Activated CD4-positive, alpha-beta T cell treated with anti-CD3 and anti-CD28 coated beads for 36 hours (primary cell): ENCODE measurements at regions not wholly inside any gene's neighbourhood (a gene's known extent, or its start where the extent isn't known, plus 50 kb on each side); places are given as distances from the start of the nearest gene placed in this dataset.
"Not testable (repeated sequence)": the region's sequence is repeated elsewhere in the genome, so short reads cannot be mapped to it uniquely, and the experiment has no call there.

ENCODE experiments used
- ATAC-seq: fragments of 200-7000 bp; cut with Tn5 transposase; one replicate; pipeline ENCODE4 v1.10.0; 2021; ENCODE audit warnings: mild to moderate bottlenecking, moderate library complexity
- CTCF ChIA-PET: fragments of 350-600 bp; sonication (Branson Sonifier 250); formaldehyde crosslinking; loops from one replicate; lab custom pipeline; 2021; ENCODE audit warnings: antibody characterized with exemption; lab: Charles Lee
- POLR2A ChIA-PET: fragments of 350-600 bp; sonication (Branson Sonifier 250); formaldehyde crosslinking; loops from one replicate; lab custom pipeline; 2021; ENCODE audit warnings: antibody characterized with exemption, inconsistent platforms; lab: Charles Lee
- DNase-seq: peaks from one replicate; pipeline ENCODE4 v3.0.0-alpha.2; 2020
- H3K27ac Mint-ChIP-seq: one replicate; pipeline ENCODE4 v1.8.0; 2021; ENCODE audit warnings: mixed read lengths
- H3K27me3 Mint-ChIP-seq: one replicate; pipeline ENCODE4 v1.8.0; 2021; ENCODE audit warnings: mixed read lengths
- H3K36me3 Mint-ChIP-seq: one replicate; pipeline ENCODE4 v1.8.0; 2021; ENCODE audit warnings: low read depth, mixed read lengths
- H3K4me1 Mint-ChIP-seq: one replicate; pipeline ENCODE4 v1.8.0; 2021; ENCODE audit warnings: mixed read lengths
- H3K4me3 Mint-ChIP-seq: one replicate; pipeline ENCODE4 v1.8.0; 2021; ENCODE audit warnings: mild to moderate bottlenecking, moderate library complexity, mixed read lengths
- H3K9me3 Mint-ChIP-seq: one replicate; pipeline ENCODE4 v1.8.0; 2021; ENCODE audit warnings: low read depth, mixed read lengths
- intact Hi-C, 2 experiments: fragments of 100-400 bp; cut with DNase I in 1 of 2; cut with micrococcal nuclease in 1 of 2; formaldehyde crosslinking; loops; one replicate each; pipeline versions ENCODE4 v1.14.2 to v1.15.1; 2022 to 2024; cut with DNase I, micrococcal nuclease

DNA sequence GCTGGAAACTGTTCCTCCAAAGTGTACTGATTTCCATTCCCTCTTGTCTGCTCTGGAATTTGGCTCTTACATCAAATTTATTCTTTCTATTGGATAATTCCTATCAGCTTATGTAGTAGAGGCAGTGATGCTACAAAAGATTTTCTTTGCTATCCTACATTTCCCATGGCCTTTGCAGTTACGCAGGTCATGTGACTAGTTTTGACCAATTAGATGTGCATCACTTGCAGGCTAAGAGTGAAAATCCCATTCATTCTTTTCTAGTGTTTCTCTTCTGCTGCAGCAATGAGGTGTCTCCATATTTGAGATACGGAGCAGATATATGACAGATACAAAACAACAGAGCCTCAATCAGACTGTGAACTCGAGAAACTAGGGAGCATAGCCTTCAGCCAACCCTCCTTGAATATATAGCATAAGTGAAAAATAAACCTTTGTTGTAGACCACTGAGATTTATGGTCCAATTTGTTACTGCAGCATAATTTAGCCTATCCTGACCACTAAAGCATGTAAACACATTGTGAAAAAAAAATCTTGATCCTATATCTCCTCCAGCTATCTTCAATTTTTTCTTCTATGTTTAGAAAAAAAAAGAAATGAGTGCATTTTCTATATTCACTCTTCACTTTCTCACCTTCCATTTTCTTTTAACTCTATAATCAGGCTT, 102.0 kb downstream of the HNMT start:
- no peaks in the 10 kb centered on the region for H3K36me3 Mint-ChIP-seq
- CTCF ChIA-PET: no interaction called here
- H3K9me3 Mint-ChIP-seq: no peaks in the 10 kb centered on the region
- POLR2A ChIA-PET: no interaction called here
- intact Hi-C loops: no loop called here
- no peak overlapping the region for H3K4me3 Mint-ChIP-seq
- ATAC-seq (no peak), DNase-seq (no peak)
- no peaks in the 10 kb centered on the region for H3K4me1 Mint-ChIP-seq
- H3K27me3 Mint-ChIP-seq: no peaks in the 10 kb centered on the region
- H3K27ac Mint-ChIP-seq: no peak overlapping the region

DNA sequence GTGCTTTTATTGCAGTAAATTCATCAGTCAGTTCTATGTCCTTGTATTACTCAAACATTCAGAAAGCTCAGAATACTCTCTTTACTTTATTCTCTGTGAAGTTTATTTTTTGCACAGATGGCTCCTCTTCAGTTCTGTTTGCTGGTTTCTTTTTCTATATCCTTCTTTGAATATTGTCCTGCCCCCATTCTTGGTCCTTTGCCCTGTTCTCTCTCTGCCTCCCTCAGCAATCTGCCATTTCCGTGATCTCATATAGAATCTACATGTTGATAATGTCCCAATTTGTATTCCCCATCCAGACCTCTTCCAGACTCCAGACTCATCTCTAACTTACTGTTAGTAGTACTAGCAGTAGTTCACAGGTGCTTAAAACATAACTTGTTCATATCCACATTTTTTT, 102.6 kb downstream of the HNMT start:
- ATAC-seq: no peak
- no peak for DNase-seq
- H3K9me3 Mint-ChIP-seq: peaks cover under 1% of the 10 kb centered on the region

GRCh38 chr2:138068669-138069068, 104.4 kb downstream of the HNMT start:
- H3K27me3 Mint-ChIP-seq, H3K4me1 Mint-ChIP-seq, ATAC-seq, intact Hi-C loops, H3K27ac Mint-ChIP-seq, H3K9me3 Mint-ChIP-seq, CTCF ChIA-PET, DNase-seq, H3K36me3 Mint-ChIP-seq, H3K4me3 Mint-ChIP-seq, POLR2A ChIA-PET: not testable (repeated sequence)

More for the DNA sequence above, 102.6 kb downstream of the HNMT start:
- CTCF ChIA-PET: no interaction called here
- POLR2A ChIA-PET: no interaction called here
- Mint-ChIP-seq H3K27me3 (no peaks in the 10 kb centered on the region), H3K4me3 (no peak overlapping the region), H3K36me3 (no peaks in the 10 kb centered on the region), H3K4me1 (no peaks in the 10 kb centered on the region), H3K27ac (no peak overlapping the region)
- intact Hi-C loops: no loop called here

DNA sequence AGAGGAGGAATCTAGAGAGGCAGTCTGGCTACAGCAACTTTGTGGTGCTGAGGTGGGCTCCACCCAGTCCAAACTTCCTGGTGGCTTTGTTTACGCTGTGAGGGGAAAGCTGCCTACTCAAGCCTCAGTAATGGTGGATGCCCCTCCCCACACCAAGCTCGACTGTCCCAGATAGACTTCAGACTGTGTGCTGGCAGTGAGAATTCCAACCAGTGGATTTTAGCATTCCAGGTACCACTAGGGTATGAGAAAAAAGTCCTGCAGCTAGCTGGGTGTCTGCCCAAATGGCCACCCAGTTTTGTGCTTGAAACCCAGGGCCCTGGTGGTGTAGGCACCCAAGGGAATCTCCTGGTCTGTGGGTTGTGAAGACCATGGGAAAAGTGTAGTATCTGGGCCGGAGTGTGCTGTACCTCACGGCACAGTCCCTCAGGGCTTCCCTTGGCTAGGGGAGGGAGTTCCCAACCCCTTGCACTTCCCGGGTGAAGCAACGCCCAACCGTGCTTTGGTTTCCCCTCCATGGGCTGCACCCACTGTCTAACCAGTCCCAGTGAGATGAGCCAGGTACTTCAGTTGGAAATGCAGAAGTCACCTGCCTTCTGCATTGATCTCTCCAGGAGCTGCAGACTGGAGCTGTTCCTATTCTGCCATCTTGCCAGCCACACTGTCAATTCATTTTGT, 106.9 kb downstream of the HNMT start:
- H3K4me3 Mint-ChIP-seq, DNase-seq, intact Hi-C loops, H3K27me3 Mint-ChIP-seq, H3K4me1 Mint-ChIP-seq, H3K27ac Mint-ChIP-seq, H3K9me3 Mint-ChIP-seq, ATAC-seq, POLR2A ChIA-PET, H3K36me3 Mint-ChIP-seq: not testable (repeated sequence)
- CTCF ChIA-PET: interaction anchor here (0.7 kb wide), 1 partner anchor 8 kb away, joined by 3 read pairs; no protein-coding TSS in a partner anchor

DNA sequence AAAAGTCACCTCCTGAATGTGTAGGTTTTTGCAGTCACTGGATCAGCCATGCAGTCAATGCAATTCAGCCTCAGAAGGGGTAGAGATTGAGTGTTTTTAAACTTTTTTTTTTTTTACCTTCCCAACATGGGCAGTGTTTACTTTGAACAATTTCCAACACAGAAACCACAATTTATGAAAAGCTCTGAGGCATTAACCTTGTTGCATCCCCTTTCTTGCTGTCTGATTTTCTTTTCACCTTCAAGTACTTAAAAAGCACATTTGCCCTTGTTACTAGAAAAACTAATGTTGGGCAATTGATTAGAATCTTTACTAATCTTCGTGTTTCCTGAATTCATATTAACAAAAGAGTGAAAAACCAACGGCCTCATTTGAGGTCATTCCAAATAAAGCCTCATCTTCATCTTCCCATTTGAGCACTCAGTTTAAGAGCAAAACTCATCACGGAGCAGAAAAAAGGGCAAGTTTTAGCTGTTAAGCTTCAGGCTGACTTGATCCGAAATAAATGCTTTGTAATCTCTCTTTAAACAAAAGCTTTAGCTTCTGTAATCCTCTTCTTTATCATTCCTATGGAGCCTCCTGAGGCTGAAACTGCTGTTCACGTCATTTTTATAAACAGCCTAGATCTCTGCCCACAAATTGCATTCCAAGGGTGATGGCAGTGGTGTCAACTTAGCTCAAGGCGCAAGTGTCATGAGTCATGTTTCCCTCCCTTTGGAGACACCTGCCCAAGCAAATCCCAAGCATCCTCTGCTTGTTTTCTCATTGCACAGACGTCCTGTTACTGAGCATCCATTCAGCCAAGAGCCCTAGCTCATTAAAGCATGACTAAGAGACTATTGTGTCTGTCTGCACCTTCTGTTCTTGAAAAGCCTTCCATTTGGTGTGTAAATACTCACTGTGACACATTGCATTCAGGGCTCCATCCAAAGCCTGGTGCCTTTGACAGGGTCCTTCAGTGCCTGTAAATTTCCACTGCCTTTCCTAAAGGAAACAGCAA, 107.7 kb downstream of the HNMT start:
- Mint-ChIP-seq H3K36me3 (no peaks in the 10 kb centered on the region), H3K9me3 (peaks cover 5% of the 10 kb centered on the region), H3K27me3 (no peaks in the 10 kb centered on the region), H3K4me1 (no peaks in the 10 kb centered on the region), H3K4me3 (no peak overlapping the region), H3K27ac (no peak overlapping the region)
- ATAC-seq (no peak), DNase-seq (no peak)
- CTCF ChIA-PET: interaction anchor here (0.7 to 1.0 kb wide), 2 partner anchors 9 to 10 kb away, joined by 3 read pairs; no protein-coding TSS in a partner anchor
- intact Hi-C loops: no loop called here
- POLR2A ChIA-PET: interaction anchor here (0.5 kb wide), 1 partner anchor 473 kb away, joined by 6 read pairs; no protein-coding TSS in a partner anchor

DNA sequence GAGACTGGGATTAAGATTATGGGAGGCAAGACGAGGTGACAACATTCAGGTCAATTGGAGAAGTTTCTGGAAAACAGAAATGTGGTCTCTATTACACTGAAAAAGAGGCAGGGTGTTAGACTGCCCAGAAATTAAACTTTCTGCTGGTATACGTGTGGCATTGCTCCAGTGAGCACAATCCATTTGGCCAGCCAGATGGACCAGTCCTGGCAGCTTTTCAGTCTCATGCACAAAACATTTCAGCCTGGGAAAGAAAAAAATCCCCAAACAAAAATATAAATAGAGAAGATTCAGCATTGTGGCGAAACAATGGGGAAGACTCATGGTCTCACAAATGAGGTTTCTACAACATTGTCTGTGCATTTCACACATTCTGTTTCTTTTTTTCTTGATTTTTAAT, 113.9 kb downstream of the HNMT start:
- no peaks in the 10 kb centered on the region for H3K27me3 Mint-ChIP-seq
- intact Hi-C loops: no loop called here
- no peak overlapping the region for H3K4me3 Mint-ChIP-seq
- ChIA-PET CTCF (no interaction called here), POLR2A (no interaction called here)
- H3K9me3 Mint-ChIP-seq: no peaks in the 10 kb centered on the region
- H3K4me1 Mint-ChIP-seq: no peaks in the 10 kb centered on the region
- DNase-seq (no peak), ATAC-seq (no peak)
- no peaks in the 10 kb centered on the region for H3K36me3 Mint-ChIP-seq
- H3K27ac Mint-ChIP-seq: no peak overlapping the region

GRCh38 chr2:138079976-138080375, 115.7 kb downstream of the HNMT start:
- ChIA-PET CTCF (no interaction called here), POLR2A (no interaction called here)
- Mint-ChIP-seq H3K9me3 (peaks cover 2% of the 10 kb centered on the region), H3K4me1 (no peaks in the 10 kb centered on the region), H3K27me3 (no peaks in the 10 kb centered on the region), H3K36me3 (no peaks in the 10 kb centered on the region), H3K4me3 (no peak overlapping the region), H3K27ac (no peak overlapping the region)
- no peak for DNase-seq
- intact Hi-C loops: no loop called here
- no peak for ATAC-seq

DNA sequence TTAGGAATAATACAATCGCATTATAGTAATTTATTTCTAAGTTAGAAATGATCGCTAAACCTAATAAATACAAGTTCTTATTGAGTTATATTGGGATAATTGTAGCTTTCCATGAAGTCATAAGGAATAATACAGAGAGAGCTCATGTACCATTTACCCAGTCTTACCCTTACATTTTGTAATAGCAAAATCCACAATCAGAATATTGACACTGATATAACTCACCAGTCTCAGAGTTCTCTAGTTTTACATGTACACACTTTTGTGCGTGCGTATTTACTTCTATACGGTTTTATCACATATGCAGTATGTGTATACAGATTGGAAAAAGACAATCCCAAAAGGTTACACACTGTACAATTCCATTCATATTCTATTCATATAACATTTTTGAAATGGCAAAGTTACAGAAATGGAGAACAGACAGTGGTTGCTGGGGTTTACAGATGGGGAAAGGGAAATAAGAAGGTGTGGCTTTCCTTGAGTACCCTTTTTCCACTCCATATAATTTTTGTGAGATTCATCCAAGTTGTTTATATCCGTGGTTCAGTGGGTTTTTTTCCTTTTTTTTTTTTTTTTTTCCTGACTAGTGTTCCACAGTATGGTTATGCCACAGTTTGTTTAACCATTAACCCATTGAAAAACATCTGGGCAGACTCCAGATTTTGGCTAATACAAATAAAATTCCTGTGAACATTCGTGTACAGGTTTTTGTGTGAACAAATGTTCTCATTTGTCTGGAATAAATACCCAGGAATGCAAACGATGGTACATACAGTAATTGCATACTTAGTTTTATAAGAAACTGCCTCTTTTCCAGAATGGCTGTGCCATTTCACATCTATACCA, 117.2 kb downstream of the HNMT start:
- CTCF ChIA-PET: interaction anchor here (0.7 kb wide), 1 partner anchor 9 kb away, joined by 3 read pairs; no protein-coding TSS in a partner anchor
- Mint-ChIP-seq H3K27me3 (no peaks in the 10 kb centered on the region), H3K4me3 (no peak overlapping the region), H3K9me3 (peaks cover 2% of the 10 kb centered on the region), H3K36me3 (no peaks in the 10 kb centered on the region), H3K27ac (no peak overlapping the region), H3K4me1 (no peaks in the 10 kb centered on the region)
- ATAC-seq: no peak
- no peak for DNase-seq
- POLR2A ChIA-PET: no interaction called here
- intact Hi-C loops: no loop called here

DNA sequence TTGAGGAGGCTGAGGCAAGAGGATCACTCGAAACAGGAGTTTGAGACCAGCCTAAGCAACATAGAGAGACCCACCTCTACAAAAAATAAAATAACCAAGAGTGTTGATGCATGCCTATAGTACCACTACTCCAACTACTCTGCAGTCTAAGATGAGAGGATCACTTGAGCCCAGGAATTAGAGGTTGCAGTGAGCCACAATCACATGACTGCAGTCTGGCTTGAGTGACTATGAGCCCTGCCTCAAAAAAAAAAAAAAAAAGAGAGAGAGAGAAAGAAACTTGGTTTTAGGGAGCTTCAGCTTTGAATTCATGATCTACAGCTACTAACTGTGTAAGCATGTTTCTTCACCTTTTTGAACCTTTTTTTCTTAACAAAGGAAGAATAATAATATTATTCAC, 119.9 kb downstream of the HNMT start:
- H3K27me3 Mint-ChIP-seq: no peaks in the 10 kb centered on the region
- H3K27ac Mint-ChIP-seq: no peak overlapping the region
- ATAC-seq: no peak
- DNase-seq: no peak
- H3K36me3 Mint-ChIP-seq: no peaks in the 10 kb centered on the region
- CTCF ChIA-PET: no interaction called here
- no peaks in the 10 kb centered on the region for H3K4me1 Mint-ChIP-seq
- POLR2A ChIA-PET: no interaction called here
- peaks cover 2% of the 10 kb centered on the region for H3K9me3 Mint-ChIP-seq
- no peak overlapping the region for H3K4me3 Mint-ChIP-seq
- intact Hi-C loops: no loop called here

- H3K36me3 Mint-ChIP-seq, H3K27ac Mint-ChIP-seq, POLR2A ChIA-PET, CTCF ChIA-PET, ATAC-seq, H3K27me3 Mint-ChIP-seq, DNase-seq, H3K9me3 Mint-ChIP-seq, intact Hi-C loops, H3K4me3 Mint-ChIP-seq, H3K4me1 Mint-ChIP-seq: not testable (repeated sequence)
Observed at GRCh38 chr2:138085441-138085840, 121.2 kb downstream of the HNMT start.

- ChIA-PET POLR2A (no interaction called here), CTCF (no interaction called here)
- H3K36me3 Mint-ChIP-seq: no peaks in the 10 kb centered on the region
- H3K4me1 Mint-ChIP-seq: no peaks in the 10 kb centered on the region
- peaks cover 2% of the 10 kb centered on the region for H3K9me3 Mint-ChIP-seq
- H3K4me3 Mint-ChIP-seq: no peak overlapping the region
- no peaks in the 10 kb centered on the region for H3K27me3 Mint-ChIP-seq
- ATAC-seq: no peak
- no peak overlapping the region for H3K27ac Mint-ChIP-seq
- no peak for DNase-seq
- intact Hi-C loops: no loop called here
Observed at GRCh38 chr2:138086576-138086975, 122.3 kb downstream of the HNMT start.
